A549 (cell line): ENCODE measurements at regions not wholly inside any gene's neighbourhood (a gene's known extent, or its start where the extent isn't known, plus 50 kb on each side); places are given as distances from the start of the nearest gene placed in this dataset.

Experiments used
- ATAC-seq, 2 experiments: fragments of 200-7000 bp in 1 of 2; fragments of >200 bp in 1 of 2; cut with Nextera tagmentation in 1 of 2; cut with Tn5 transposase in 1 of 2; 3 replicates each; pipeline versions ENCODE4 v1.8.0 to v1.9.1; 2018 to 2020; ENCODE audit warnings: mild to moderate bottlenecking in 1 of 2, moderate library complexity in 1 of 2
- CTCF ChIA-PET: fragments of 300-600 bp; sonication (Branson Sonifier 250); formaldehyde crosslinking; extraction: SDS; loops from one replicate; lab custom pipeline; 2021; ENCODE audit warnings: antibody characterized with exemption, inconsistent platforms; lab: Yijun Ruan, JAX
- POLR2A ChIA-PET: fragments of 350-600 bp; formaldehyde crosslinking; extraction: SDS; loops from one replicate; lab custom pipeline; 2021; ENCODE audit warnings: antibody characterized with exemption, inconsistent platforms; lab: Yijun Ruan, JAX
- DNase-seq, 2 experiments: peaks; one replicate each; pipeline versions ENCODE4 v3.0.0 to v3.0.0-alpha.2; 2011 to 2016; ENCODE audit warnings: low read depth in 1 of 2, low spot score in 1 of 2
- FAIRE-seq: peaks from 2 replicates; lab custom pipeline; 2011; peaks lifted over from hg19 to GRCh38; lab: Jason Lieb, UNC
- H3K27ac ChIP-seq, 2 experiments: fragments of >200 bp; sonication (Bioruptor Twin); formaldehyde crosslinking; 3 replicates each; pipeline ENCODE4 v1.5.1; 2016 to 2017
- H3K4me1 ChIP-seq: fragments of >200 bp; sonication (Bioruptor Twin); formaldehyde crosslinking; 3 replicates; pipeline ENCODE4 v1.6.1; 2016
- H3K4me2 ChIP-seq: fragments of >200 bp; sonication (Bioruptor Twin); formaldehyde crosslinking; 3 replicates; pipeline ENCODE4 v1.6.1; 2016
- H3K4me3 ChIP-seq: fragments of >200 bp; sonication (Bioruptor Twin); formaldehyde crosslinking; 3 replicates; pipeline ENCODE4 v1.5.1; 2016
- H3K9me3 ChIP-seq: fragments of >200 bp; sonication (Bioruptor Twin); formaldehyde crosslinking; 3 replicates; pipeline ENCODE4 v1.6.1; 2016
- ATOH8 ChIP-seq: fragments of 250-450 bp; sonication (Bioruptor Pico); IDR thresholded peaks from 2 replicates; pipeline ENCODE4 v1.5.0; 2020; ENCODE audit warnings: low read depth, mild to moderate bottlenecking, moderate library complexity
- BHLHE40 ChIP-seq: IDR thresholded peaks from 2 replicates; pipeline ENCODE4 v1.6.1; 2012; ENCODE audit warnings: low read depth, low read length, inconsistent platforms
- CBX2 ChIP-seq: fragments of 200-600 bp; sonication (generic); IDR thresholded peaks from 2 replicates; pipeline ENCODE4 v1.6.1; 2016; ENCODE audit warnings: low read depth, mild to moderate bottlenecking, borderline replicate concordance
- CHD2 ChIP-seq: fragments of 150-350 bp; IDR thresholded peaks from 2 replicates; pipeline ENCODE4 v1.6.1; 2014; ENCODE audit warnings: low read length; ENCODE audit not compliant: partially characterized antibody
- CHD4 ChIP-seq: fragments of 200-600 bp; sonication (generic); IDR thresholded peaks from 2 replicates; pipeline ENCODE4 v1.6.1; 2016; ENCODE audit warnings: antibody characterized with exemption, mild to moderate bottlenecking, borderline replicate concordance
- ESRRA ChIP-seq: fragments of 150-350 bp; IDR thresholded peaks from 2 replicates; pipeline ENCODE4 v1.6.1; 2014; ENCODE audit warnings: mild to moderate bottlenecking, low read length, borderline replicate concordance
- HDAC2 ChIP-seq: fragments of 200-600 bp; sonication (generic); IDR thresholded peaks from 2 replicates; pipeline ENCODE4 v1.6.1; 2016
- HEYL ChIP-seq: fragments of 250-450 bp; sonication (Bioruptor Pico); IDR thresholded peaks from 2 replicates; pipeline ENCODE4 v1.8.0; 2021; ENCODE audit warnings: mild to moderate bottlenecking, moderate library complexity
- HOXA7 ChIP-seq: fragments of 250-450 bp; sonication (Bioruptor Pico); IDR thresholded peaks from 2 replicates; pipeline ENCODE4 v1.5.0; 2020; ENCODE audit warnings: mild to moderate bottlenecking, moderate library complexity
- HOXB5 ChIP-seq: fragments of 250-450 bp; sonication (Bioruptor Pico); IDR thresholded peaks from 2 replicates; pipeline ENCODE4 v1.5.0; 2020; ENCODE audit warnings: mild to moderate bottlenecking, moderate library complexity
- JUN ChIP-seq, 2 experiments: fragments of >200 bp; sonication (Bioruptor Twin); formaldehyde crosslinking; IDR thresholded peaks; 2 replicates in 1 of 2; 3 replicates in 1 of 2; pipeline ENCODE4 v1.6.1; 2016 to 2017
- JUNB ChIP-seq: fragments of >200 bp; sonication (Bioruptor Twin); formaldehyde crosslinking; IDR thresholded peaks from 2 replicates; pipeline ENCODE4 v1.6.1; 2016
- KDM1A ChIP-seq: fragments of 200-600 bp; sonication (generic); IDR thresholded peaks from 2 replicates; pipeline ENCODE4 v1.6.1; 2016; ENCODE audit warnings: low read depth, mild to moderate bottlenecking
- KDM5A ChIP-seq: fragments of 200-600 bp; sonication (generic); IDR thresholded peaks from 2 replicates; pipeline ENCODE4 v1.6.1; 2016; ENCODE audit warnings: antibody characterized with exemption, mild to moderate bottlenecking
- MAFK ChIP-seq: fragments of 450-650 bp; IDR thresholded peaks from 2 replicates; pipeline ENCODE4 v1.6.1; 2014; ENCODE audit not compliant: partially characterized antibody
- MAX ChIP-seq: IDR thresholded peaks from 2 replicates; pipeline ENCODE4 v1.6.1; 2012
- MAZ ChIP-seq: fragments of 150-350 bp; IDR thresholded peaks from 2 replicates; pipeline ENCODE4 v1.6.1; 2014; ENCODE audit warnings: antibody characterized with exemption, low read depth, low read length, borderline replicate concordance
- NFE2L2 ChIP-seq: fragments of 150-350 bp; conservative IDR thresholded peaks from 2 replicates; pipeline ENCODE4 v1.6.1; 2014; ENCODE audit warnings: low read length
- NPAS2 ChIP-seq: fragments of 250-450 bp; sonication (Bioruptor Pico); IDR thresholded peaks from 2 replicates; pipeline ENCODE4 v1.8.0; 2022; ENCODE audit warnings: mild to moderate bottlenecking, moderate library complexity, borderline replicate concordance
- NR3C1 ChIP-seq: fragments of >200 bp; sonication (Bioruptor Twin); formaldehyde crosslinking; IDR thresholded peaks from 3 replicates; pipeline ENCODE4 v1.6.1; 2017
- PHF8 ChIP-seq: fragments of 200-600 bp; sonication (generic); IDR thresholded peaks from 2 replicates; pipeline ENCODE4 v1.6.1; 2016; ENCODE audit warnings: low read depth, mild to moderate bottlenecking, antibody characterized with exemption, moderate library complexity, borderline replicate concordance
- POLR2AphosphoS2 ChIP-seq: conservative IDR thresholded peaks from 2 replicates; pipeline ENCODE4 v1.6.1; 2012; ENCODE audit warnings: low read length, improper control_type of control experiment, inconsistent platforms
- RAD21 ChIP-seq, 2 experiments: fragments of >200 bp in 1 of 2; sonication (Bioruptor Twin) in 1 of 2; formaldehyde crosslinking in 1 of 2; IDR thresholded peaks in 1 of 2; conservative IDR thresholded peaks in 1 of 2; 2 replicates in 1 of 2; 3 replicates in 1 of 2; pipeline ENCODE4 v1.6.1; 2012 to 2018; ENCODE audit warnings: inconsistent platforms in 1 of 2
- RCOR1 ChIP-seq: fragments of 150-350 bp; IDR thresholded peaks from 2 replicates; pipeline ENCODE4 v1.6.1; 2014; ENCODE audit warnings: antibody characterized with exemption, low read length, low read depth
- SREBF2 ChIP-seq: fragments of 450-650 bp; IDR thresholded peaks from 2 replicates; pipeline ENCODE4 v1.6.1; 2014; ENCODE audit warnings: mild to moderate bottlenecking, moderate library complexity
- ZC3H11A ChIP-seq: fragments of 450-650 bp; IDR thresholded peaks from 2 replicates; pipeline ENCODE4 v1.6.1; 2014; ENCODE audit warnings: antibody characterized with exemption, mild to moderate bottlenecking
- ZNF302 ChIP-seq: fragments of 250-450 bp; sonication (Bioruptor Pico); IDR thresholded peaks from 2 replicates; pipeline ENCODE4 v1.9.0; 2021; ENCODE audit warnings: inconsistent platforms, mild to moderate bottlenecking, moderate library complexity
- WGBS: methylation state at CpG from one replicate; pipeline ENCODE4 v1.1.6; 2017; ENCODE audit errors: missing lambda C conversion rate; 5-methylcytosine and 5-hydroxymethylcytosine counted together

GRCh38 chr12:4984344-4984743, 59.3 kb upstream of the KCNA5 start:
- TF ChIP-seq POLR2AphosphoS2 (no peak), NFE2L2 (no peak)
- ATAC-seq (no peak), DNase-seq (no peak), FAIRE-seq (no peak)
- H3K4me2 ChIP-seq, result no peak overlapping the region
- no peaks in the 10 kb centered on the region for H3K4me1 ChIP-seq
- no peaks in the 10 kb centered on the region for H3K9me3 ChIP-seq
- ChIA-PET POLR2A (no interaction called here), CTCF (interaction anchor here (1.0 to 19.1 kb wide), 3 partner anchors 15 to 127 kb away, joined by 3 to 157 read pairs (median 3); no protein-coding TSS in a partner anchor)
- WGBS, result 35% methylated on average over 2 of the region's 2 CpGs
- H3K27ac ChIP-seq, result no peak overlapping the region
- no peak overlapping the region for H3K4me3 ChIP-seq

DNA sequence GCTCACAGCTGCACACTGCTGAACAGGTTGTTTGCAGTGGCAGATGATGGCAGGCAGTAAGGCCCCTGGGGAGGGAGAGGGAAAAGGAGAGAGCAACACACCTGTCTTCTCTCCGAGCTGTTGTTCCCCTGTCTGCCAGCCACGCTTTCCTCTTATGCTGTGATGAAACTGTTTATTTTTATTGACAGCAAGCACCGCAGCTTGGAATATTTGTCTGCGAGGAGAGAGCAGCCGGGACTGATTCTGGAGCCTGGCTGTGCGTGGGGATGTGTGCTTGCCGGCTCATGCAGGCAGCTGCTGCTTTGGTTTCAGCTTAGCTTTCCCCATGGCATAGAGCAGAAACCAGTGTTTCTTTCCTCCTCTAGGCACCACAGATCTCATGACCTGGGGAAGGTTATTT, 58.7 kb upstream of the KCNA5 start:
- FAIRE-seq (no peak), ATAC-seq (no peak), DNase-seq (no peak)
- Histone ChIP-seq H3K4me2 (no peak overlapping the region), H3K4me3 (no peak overlapping the region), H3K4me1 (no peaks in the 10 kb centered on the region), H3K27ac (no peak overlapping the region), H3K9me3 (no peaks in the 10 kb centered on the region)
- TF ChIP-seq POLR2AphosphoS2, result no peak
- TF ChIP-seq ZNF302 (CRISPR knock-in tag), result no peak
- no peak for TF ChIP-seq HOXA7 (CRISPR knock-in tag)
- no peak for TF ChIP-seq CHD4
- no peak for TF ChIP-seq KDM1A
- no peak for TF ChIP-seq ESRRA
- no peak for TF ChIP-seq ZC3H11A
- TF ChIP-seq SREBF2, result no peak
- TF ChIP-seq RAD21 (conservative IDR thresholded peaks at IDR 0.05 in 1 of 2, IDR thresholded peaks at IDR 0.05 in 1 of 2), result no peak
- no peak for TF ChIP-seq CHD2
- TF ChIP-seq NPAS2, result no peak
- ChIA-PET POLR2A (no interaction called here), CTCF (interaction anchor here (19.1 kb wide), 1 partner anchor 128 kb away, joined by 157 read pairs; no protein-coding TSS in a partner anchor)
- WGBS, result 15% methylated on average over 7 of the region's 7 CpGs

- DNase-seq, result no peak
- ChIA-PET CTCF (interaction anchor here (0.9 to 19.1 kb wide), 2 partner anchors 9 to 128 kb away, joined by 3 to 157 read pairs; no protein-coding TSS in a partner anchor), POLR2A (no interaction called here)
- no peak overlapping the region for H3K27ac ChIP-seq
- H3K4me3 ChIP-seq, result no peak overlapping the region
- H3K4me2 ChIP-seq, result no peak overlapping the region
- 16% methylated on average over 6 of the region's 6 CpGs for WGBS
- TF ChIP-seq CBX2 (no peak), HOXB5 (no peak), CHD2 (no peak), HEYL (no peak), BHLHE40 (no peak), MAZ (no peak), ZC3H11A (no peak)
- H3K4me1 ChIP-seq, result no peaks in the 10 kb centered on the region
- ATAC-seq, result no peak
- FAIRE-seq, result no peak
- H3K9me3 ChIP-seq, result no peaks in the 10 kb centered on the region
Observed at GRCh38 chr12:4985820-4986219, 57.9 kb upstream of the KCNA5 start.

- FAIRE-seq (no peak), DNase-seq (no peak), ATAC-seq (no peak; a peak in 1 of 6 replicates)
- Histone ChIP-seq H3K4me3 (no peak overlapping the region), H3K27ac (no peak overlapping the region), H3K4me2 (no peak overlapping the region), H3K9me3 (no peaks in the 10 kb centered on the region), H3K4me1 (no peaks in the 10 kb centered on the region)
- 14% methylated on average over 17 of the region's 17 CpGs for WGBS
- CTCF ChIA-PET, result interaction anchor here (19.1 kb wide), 1 partner anchor 130 kb away, joined by 157 read pairs; no protein-coding TSS in a partner anchor
- POLR2A ChIA-PET, result no interaction called here
- TF ChIP-seq CBX2, result no peak
- TF ChIP-seq HOXB5, result no peak
- no peak for TF ChIP-seq ESRRA
- TF ChIP-seq MAFK, result no peak
- no peak for TF ChIP-seq JUN (IDR thresholded peaks at IDR 0.05)
- no peak for TF ChIP-seq NR3C1
- no peak for TF ChIP-seq RCOR1
- no peak for TF ChIP-seq KDM5A
- TF ChIP-seq ATOH8 (CRISPR knock-in tag), result no peak
- TF ChIP-seq PHF8, result no peak
- no peak for TF ChIP-seq ZC3H11A
- TF ChIP-seq HDAC2, result no peak
- TF ChIP-seq MAX, result no peak
- no peak for TF ChIP-seq JUNB
Observed at GRCh38 chr12:4987076-4988046, 56.3 kb upstream of the KCNA5 start.
